NT2/D1 (cell line): ENCODE measurements at regions not wholly inside any gene's neighbourhood (a gene's known extent, or its start where the extent isn't known, plus 50 kb on each side); places are given as distances from the start of the nearest gene placed in this dataset.

Experiments used
- SUZ12 ChIP-seq: IDR thresholded peaks from 2 replicates; pipeline ENCODE4 v1.6.1; 2011; ENCODE audit not compliant: insufficient read length, insufficient read depth; ENCODE audit errors: extremely low read depth
- YY1 ChIP-seq: IDR thresholded peaks from 2 replicates; pipeline ENCODE4 v1.6.1; 2011; ENCODE audit not compliant: insufficient read length, insufficient read depth

DNA sequence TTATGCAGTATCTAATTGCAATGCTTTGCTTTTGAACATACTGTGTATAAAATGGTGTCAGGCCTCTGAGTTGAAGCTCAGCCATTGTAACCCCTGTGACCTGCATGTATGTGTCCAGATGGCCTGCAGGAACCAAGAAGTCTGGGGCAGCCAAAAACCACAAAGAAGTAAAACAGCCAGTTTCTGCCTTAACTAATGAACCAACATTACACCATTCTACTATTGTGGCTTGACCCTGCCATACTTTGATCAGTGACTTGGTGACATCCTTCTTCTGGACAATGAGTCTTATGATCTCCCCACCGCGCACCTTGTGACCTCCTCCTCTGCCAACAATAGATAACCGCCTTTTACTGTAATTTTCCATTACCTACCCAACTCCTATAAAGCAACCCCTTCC lies 131.6 kb downstream of the CBLL2 start:
- TF ChIP-seq YY1 (no peak), SUZ12 (no peak)
